Endothelial cell (in vitro differentiated cells): ENCODE measurements at regions not wholly inside any gene's neighbourhood (a gene's known extent, or its start where the extent isn't known, plus 50 kb on each side); places are given as distances from the start of the nearest gene placed in this dataset.

Source experiments
- DNase-seq: peaks from one replicate; pipeline ENCODE4 v3.0.0; 2021; ENCODE audit warnings: low spot score
- H3K27ac Mint-ChIP-seq: one replicate; pipeline ENCODE4 v1.8.0; 2021; ENCODE audit warnings: mixed read lengths, inconsistent platforms; ENCODE audit not compliant: unreplicated experiment
- H3K27me3 Mint-ChIP-seq: one replicate; pipeline ENCODE4 v1.8.0; 2021; ENCODE audit warnings: mild to moderate bottlenecking, moderate library complexity, mixed read lengths, inconsistent platforms; ENCODE audit not compliant: unreplicated experiment
- H3K36me3 Mint-ChIP-seq: one replicate; pipeline ENCODE4 v1.8.0; 2021; ENCODE audit warnings: mild to moderate bottlenecking, low read depth, mixed read lengths, inconsistent platforms; ENCODE audit not compliant: unreplicated experiment
- H3K4me1 Mint-ChIP-seq: one replicate; pipeline ENCODE4 v1.8.0; 2021; ENCODE audit warnings: mild to moderate bottlenecking, mixed read lengths, inconsistent platforms; ENCODE audit not compliant: unreplicated experiment
- H3K4me3 Mint-ChIP-seq: one replicate; pipeline ENCODE4 v1.8.0; 2021; ENCODE audit warnings: mild to moderate bottlenecking, mixed read lengths, inconsistent platforms; ENCODE audit not compliant: unreplicated experiment
- H3K9me3 Mint-ChIP-seq: one replicate; pipeline ENCODE4 v1.8.0; 2021; ENCODE audit warnings: mixed read lengths, inconsistent platforms; ENCODE audit not compliant: unreplicated experiment
- CTCF ChIP-seq: fragments of 200-600 bp; sonication (generic); IDR thresholded peaks from one replicate; pipeline ENCODE4 v1.5.0; 2021; ENCODE audit warnings: antibody characterized with exemption; ENCODE audit not compliant: unreplicated experiment

GRCh38 chr5:3225201-3225960 lies 370.3 kb upstream of the IRX1 start:
- H3K36me3 Mint-ChIP-seq = peaks cover 3% of the 10 kb centered on the region
- no peak for TF ChIP-seq CTCF
- no peaks in the 10 kb centered on the region for H3K4me1 Mint-ChIP-seq
- no peaks in the 10 kb centered on the region for H3K27me3 Mint-ChIP-seq
- H3K4me3 Mint-ChIP-seq = no peak overlapping the region
- H3K27ac Mint-ChIP-seq = no peak overlapping the region
- no peak for DNase-seq
- H3K9me3 Mint-ChIP-seq = no peaks in the 10 kb centered on the region

GRCh38 chr5:3222924-3223323 lies 372.7 kb upstream of the IRX1 start:
- Mint-ChIP-seq H3K27me3 (peaks cover 3% of the 10 kb centered on the region), H3K27ac (no peak overlapping the region), H3K4me3 (no peak overlapping the region), H3K36me3 (peaks cover 3% of the 10 kb centered on the region), H3K9me3 (no peaks in the 10 kb centered on the region), H3K4me1 (no peaks in the 10 kb centered on the region)
- DNase-seq = no peak
- no peak for TF ChIP-seq CTCF

DNA sequence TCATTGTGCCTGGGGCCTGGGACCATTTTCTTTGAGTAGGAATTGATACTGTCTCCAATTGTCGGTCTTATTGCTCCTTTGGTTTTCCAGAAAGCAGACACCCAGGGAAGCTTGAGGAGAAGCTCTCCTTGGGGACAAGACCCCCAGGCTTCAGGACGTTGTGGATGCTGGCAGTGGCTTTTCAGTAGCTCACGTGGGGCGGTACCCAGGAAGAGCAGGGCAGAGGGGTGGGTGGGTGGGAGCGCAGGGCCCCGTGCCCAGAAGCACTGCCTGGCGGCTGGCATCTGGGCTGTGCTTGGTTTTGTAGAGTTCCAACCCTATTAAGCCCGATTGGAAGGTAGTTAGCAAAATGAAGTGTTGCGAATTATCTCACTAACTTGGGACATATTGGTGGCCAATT lies 374.2 kb upstream of the IRX1 start:
- no peak for DNase-seq
- Mint-ChIP-seq H3K27ac (no peak overlapping the region), H3K9me3 (no peaks in the 10 kb centered on the region), H3K4me3 (no peak overlapping the region), H3K36me3 (peaks cover 6% of the 10 kb centered on the region), H3K27me3 (peaks cover 9% of the 10 kb centered on the region), H3K4me1 (no peaks in the 10 kb centered on the region)
- TF ChIP-seq CTCF = no peak

DNA sequence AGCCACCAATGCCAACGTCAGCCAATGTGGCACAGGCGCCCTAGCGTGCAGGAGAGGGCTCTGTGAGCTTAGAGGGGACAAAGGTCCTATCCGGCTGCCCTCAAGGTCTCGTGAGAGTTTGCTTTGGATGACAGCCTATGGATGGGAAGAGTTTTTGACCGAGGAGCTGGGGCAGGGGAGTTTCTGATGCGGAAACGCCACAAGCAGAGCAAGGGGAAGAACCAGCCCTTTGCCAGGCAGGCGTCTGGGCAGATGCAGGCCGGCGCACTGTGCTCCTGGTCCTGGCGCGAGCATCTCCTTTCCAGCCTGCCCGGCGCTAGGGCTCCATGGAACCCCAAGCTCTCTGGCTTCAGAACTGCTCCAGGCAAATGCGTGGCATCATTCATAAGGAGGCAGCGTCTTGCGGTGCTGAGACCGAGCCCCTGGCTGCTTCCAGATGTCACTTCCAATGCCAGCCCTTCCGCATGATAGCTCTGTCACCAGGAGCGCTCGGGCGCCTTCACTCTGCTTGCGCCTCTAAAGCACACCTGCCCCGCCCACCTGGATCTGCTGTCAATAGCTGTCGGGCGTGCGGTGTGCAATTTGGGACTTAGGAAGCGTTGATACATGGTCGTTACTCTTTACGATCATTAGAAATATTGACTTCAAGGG lies 374.9 kb upstream of the IRX1 start:
- no peak for DNase-seq
- TF ChIP-seq CTCF = no peak
- Mint-ChIP-seq H3K27me3 (peaks cover 10% of the 10 kb centered on the region), H3K27ac (no peak overlapping the region), H3K36me3 (peaks cover 6% of the 10 kb centered on the region), H3K4me3 (no peak overlapping the region), H3K9me3 (no peaks in the 10 kb centered on the region), H3K4me1 (no peaks in the 10 kb centered on the region)

DNA sequence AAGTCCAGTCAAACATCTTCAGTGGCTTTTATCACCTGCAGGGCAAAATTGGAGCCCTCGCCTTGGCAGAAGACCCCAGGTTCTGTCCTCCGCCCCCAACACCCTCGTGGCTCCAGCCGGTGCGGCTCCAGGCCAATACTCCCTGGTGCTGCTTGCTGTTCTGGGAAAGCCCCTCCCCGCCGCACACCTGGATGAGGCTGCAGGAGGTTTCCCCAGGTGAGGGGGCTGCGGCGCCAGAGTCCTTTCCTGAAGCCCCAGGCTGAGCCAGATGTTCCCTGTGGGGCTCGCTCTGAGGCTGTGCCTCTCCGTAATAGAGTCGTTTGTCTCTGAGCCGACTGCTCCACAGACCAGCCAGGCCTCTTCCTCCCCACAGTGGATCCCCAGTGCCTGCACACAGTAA lies 375.4 kb upstream of the IRX1 start:
- no peak for DNase-seq
- TF ChIP-seq CTCF = no peak
- Mint-ChIP-seq H3K36me3 (peaks cover 6% of the 10 kb centered on the region), H3K27ac (no peak overlapping the region), H3K9me3 (no peaks in the 10 kb centered on the region), H3K4me3 (no peak overlapping the region), H3K4me1 (no peaks in the 10 kb centered on the region), H3K27me3 (peaks cover 10% of the 10 kb centered on the region)
